MM.1S (cell line): ENCODE measurements at regions not wholly inside any gene's neighbourhood (a gene's known extent, or its start where the extent isn't known, plus 50 kb on each side); places are given as distances from the start of the nearest gene placed in this dataset.

Experiments used
- DNase-seq: peaks from one replicate; pipeline ENCODE4 v3.0.0-alpha.2; 2015
- H2AFZ ChIP-seq: fragments of 300-600 bp; sonication (generic); 2 replicates; pipeline ENCODE4 v1.6.0; 2016; ENCODE audit warnings: antibody characterized with exemption, low read length
- H3F3A ChIP-seq: fragments of 300-600 bp; sonication (generic); 2 replicates; pipeline ENCODE4 v1.6.1; 2016; ENCODE audit warnings: mild to moderate bottlenecking, antibody characterized with exemption, low read length, moderate library complexity, mixed read lengths; ENCODE audit not compliant: insufficient read depth
- H3K27ac ChIP-seq: fragments of 300-600 bp; sonication (generic); 2 replicates; pipeline ENCODE4 v1.5.1; 2016; ENCODE audit warnings: mild to moderate bottlenecking, low read length
- H3K27me3 ChIP-seq: fragments of 300-600 bp; sonication (generic); replicated peaks from 2 replicates; pipeline ENCODE4 v1.6.0; 2016; ENCODE audit warnings: low read length; ENCODE audit not compliant: insufficient read depth
- H3K36me3 ChIP-seq: fragments of 300-600 bp; sonication (generic); replicated peaks from 2 replicates; pipeline ENCODE4 v1.6.1; 2016; ENCODE audit warnings: mild to moderate bottlenecking, low read length, mixed read lengths; ENCODE audit not compliant: insufficient read depth
- H3K4me1 ChIP-seq: fragments of 300-600 bp; sonication (generic); 2 replicates; pipeline ENCODE4 v1.6.1; 2016; ENCODE audit warnings: low read length, mixed read lengths
- H3K4me2 ChIP-seq: fragments of 300-600 bp; sonication (generic); 2 replicates; pipeline ENCODE4 v1.6.0; 2016; ENCODE audit warnings: low read depth, low read length
- H3K4me3 ChIP-seq: fragments of 300-600 bp; sonication (generic); 2 replicates; pipeline ENCODE4 v1.5.1; 2016; ENCODE audit warnings: low read length, mixed read lengths
- H3K79me2 ChIP-seq: fragments of 300-600 bp; sonication (generic); 2 replicates; pipeline ENCODE4 v1.6.1; 2016; ENCODE audit warnings: mixed run types, low read length, mixed read lengths
- H3K9ac ChIP-seq: fragments of 300-600 bp; sonication (generic); 2 replicates; pipeline ENCODE4 v1.6.1; 2016; ENCODE audit warnings: low read length, mixed read lengths
- H3K9me2 ChIP-seq: fragments of 300-600 bp; sonication (generic); replicated peaks from 2 replicates; pipeline ENCODE4 v1.6.1; 2016; ENCODE audit warnings: mild to moderate bottlenecking, low read length, mixed read lengths; ENCODE audit not compliant: insufficient read depth
- H3K9me3 ChIP-seq: fragments of 300-600 bp; sonication (generic); replicated peaks from 2 replicates; pipeline ENCODE4 v1.6.1; 2016; ENCODE audit warnings: mild to moderate bottlenecking, low read length, mixed read lengths; ENCODE audit not compliant: insufficient read depth
- H4K20me1 ChIP-seq: fragments of 300-600 bp; sonication (generic); 2 replicates; pipeline ENCODE4 v1.6.1; 2016; ENCODE audit warnings: mild to moderate bottlenecking, low read length, moderate library complexity, mixed read lengths; ENCODE audit not compliant: insufficient read depth
- CTCF ChIP-seq: fragments of 300-600 bp; sonication (generic); IDR thresholded peaks from 2 replicates; pipeline ENCODE4 v1.5.1; 2016; ENCODE audit warnings: antibody characterized with exemption, low read length, mixed read lengths
- EZH2 ChIP-seq: fragments of 300-600 bp; sonication (generic); optimal IDR thresholded peaks from 2 replicates; pipeline ENCODE3; 2017; ENCODE audit warnings: low read depth, mild to moderate bottlenecking, antibody characterized with exemption, low read length, mixed read lengths
- EZH2phosphoT487 ChIP-seq: fragments of 300-600 bp; sonication (generic); IDR thresholded peaks from 2 replicates; pipeline ENCODE4 v1.6.1; 2018; ENCODE audit warnings: antibody characterized with exemption, low read length

- no peak overlapping the region for H3K27ac ChIP-seq
- H3K4me3 ChIP-seq, result no peak overlapping the region
- H3K9me2 ChIP-seq, result no peaks in the 10 kb centered on the region
- no peaks in the 10 kb centered on the region for H4K20me1 ChIP-seq
- no peaks in the 10 kb centered on the region for H3K4me1 ChIP-seq
- no peaks in the 10 kb centered on the region for H3F3A ChIP-seq
- H3K79me2 ChIP-seq, result no peaks in the 10 kb centered on the region
- TF ChIP-seq EZH2phosphoT487 (no peak), CTCF (no peak), EZH2 (no peak)
- no peaks in the 10 kb centered on the region for H3K27me3 ChIP-seq
- H3K9ac ChIP-seq, result no peak overlapping the region
- no peaks in the 10 kb centered on the region for H3K36me3 ChIP-seq
- no peak for DNase-seq
- H3K4me2 ChIP-seq, result no peak overlapping the region
- H2AFZ ChIP-seq, result no peak overlapping the region
- H3K9me3 ChIP-seq, result no peaks in the 10 kb centered on the region
Measured at GRCh38 chr16:5572056-5572455, 474.5 kb upstream of the EEF2KMT start.

GRCh38 chr16:5571446-5571845, 473.9 kb upstream of the EEF2KMT start:
- no peaks in the 10 kb centered on the region for H3K27me3 ChIP-seq
- DNase-seq, result no peak

GRCh38 chr16:5561800-5562199, 464.2 kb upstream of the EEF2KMT start:
- H3K79me2 ChIP-seq, result no peaks in the 10 kb centered on the region
- no peaks in the 10 kb centered on the region for H3K27me3 ChIP-seq
- H3K27ac ChIP-seq, result no peak overlapping the region
- H3K36me3 ChIP-seq, result no peaks in the 10 kb centered on the region
- no peaks in the 10 kb centered on the region for H4K20me1 ChIP-seq
- no peaks in the 10 kb centered on the region for H3K9me2 ChIP-seq
- H3F3A ChIP-seq, result no peaks in the 10 kb centered on the region
- no peaks in the 10 kb centered on the region for H3K9me3 ChIP-seq
- no peak overlapping the region for H2AFZ ChIP-seq
- H3K4me2 ChIP-seq, result no peak overlapping the region
- DNase-seq, result no peak
- H3K4me1 ChIP-seq, result no peaks in the 10 kb centered on the region
- TF ChIP-seq EZH2, result no peak
- no peak for TF ChIP-seq CTCF
- no peak for TF ChIP-seq EZH2phosphoT487
- no peak overlapping the region for H3K4me3 ChIP-seq
- no peak overlapping the region for H3K9ac ChIP-seq

More at GRCh38 chr16:5571446-5571845, 473.9 kb upstream of the EEF2KMT start:
- H2AFZ ChIP-seq, result no peak overlapping the region
- no peaks in the 10 kb centered on the region for H3K9me3 ChIP-seq
- H3K4me3 ChIP-seq, result no peak overlapping the region
- no peaks in the 10 kb centered on the region for H3K4me1 ChIP-seq
- no peak overlapping the region for H3K4me2 ChIP-seq
- H3K36me3 ChIP-seq, result no peaks in the 10 kb centered on the region
- H4K20me1 ChIP-seq, result no peaks in the 10 kb centered on the region
- H3F3A ChIP-seq, result no peaks in the 10 kb centered on the region
- no peak overlapping the region for H3K27ac ChIP-seq
- TF ChIP-seq EZH2phosphoT487, result no peak
- no peak for TF ChIP-seq CTCF
- TF ChIP-seq EZH2, result no peak
- H3K9me2 ChIP-seq, result no peaks in the 10 kb centered on the region
- no peak overlapping the region for H3K9ac ChIP-seq
- no peaks in the 10 kb centered on the region for H3K79me2 ChIP-seq
